ENCODE measurements at regions not wholly inside any gene's neighbourhood (a gene's known extent, or its start where the extent isn't known, plus 50 kb on each side); places are given as distances from the start of the nearest gene placed in this dataset.

DNA sequence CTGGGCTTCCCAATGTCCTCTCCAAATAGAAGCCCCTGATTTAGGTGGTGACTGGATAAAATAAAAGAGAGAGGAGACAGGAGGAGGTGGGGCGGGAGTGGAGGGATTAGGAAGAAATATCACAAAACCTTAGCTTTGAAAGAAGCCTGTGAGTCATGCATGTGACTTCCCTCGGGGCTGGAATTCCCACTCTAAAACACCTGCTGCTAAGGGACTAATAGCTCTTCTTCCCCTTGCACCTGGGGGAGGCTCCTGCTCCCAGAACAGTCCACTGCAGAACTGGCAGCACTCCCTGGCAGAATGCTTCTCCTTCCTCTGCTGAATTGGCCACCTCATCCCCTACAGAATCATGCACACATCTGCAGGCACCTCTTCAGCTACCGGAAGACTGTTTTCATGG, 207.2 kb downstream of the ATG4C start:
- TF ChIP-seq, protein P1, sequence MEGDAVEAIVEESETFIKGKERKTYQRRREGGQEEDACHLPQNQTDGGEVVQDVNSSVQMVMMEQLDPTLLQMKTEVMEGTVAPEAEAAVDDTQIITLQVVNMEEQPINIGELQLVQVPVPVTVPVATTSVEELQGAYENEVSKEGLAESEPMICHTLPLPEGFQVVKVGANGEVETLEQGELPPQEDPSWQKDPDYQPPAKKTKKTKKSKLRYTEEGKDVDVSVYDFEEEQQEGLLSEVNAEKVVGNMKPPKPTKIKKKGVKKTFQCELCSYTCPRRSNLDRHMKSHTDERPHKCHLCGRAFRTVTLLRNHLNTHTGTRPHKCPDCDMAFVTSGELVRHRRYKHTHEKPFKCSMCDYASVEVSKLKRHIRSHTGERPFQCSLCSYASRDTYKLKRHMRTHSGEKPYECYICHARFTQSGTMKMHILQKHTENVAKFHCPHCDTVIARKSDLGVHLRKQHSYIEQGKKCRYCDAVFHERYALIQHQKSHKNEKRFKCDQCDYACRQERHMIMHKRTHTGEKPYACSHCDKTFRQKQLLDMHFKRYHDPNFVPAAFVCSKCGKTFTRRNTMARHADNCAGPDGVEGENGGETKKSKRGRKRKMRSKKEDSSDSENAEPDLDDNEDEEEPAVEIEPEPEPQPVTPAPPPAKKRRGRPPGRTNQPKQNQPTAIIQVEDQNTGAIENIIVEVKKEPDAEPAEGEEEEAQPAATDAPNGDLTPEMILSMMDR (IDR thresholded peaks at IDR 0.05) = no peak
- TF ChIP-seq POLR2A (IDR thresholded peaks at IDR 0.05) = no peak
- TF ChIP-seq EP300 (IDR thresholded peaks at IDR 0.05) = no peak
